H1 (cell line): ENCODE measurements at regions not wholly inside any gene's neighbourhood (a gene's known extent, or its start where the extent isn't known, plus 50 kb on each side); places are given as distances from the start of the nearest gene placed in this dataset.

Experiments used
- CTCF ChIA-PET: fragments of 300-600 bp; sonication (Branson Sonifier 250); formaldehyde crosslinking; loops from one replicate; lab custom pipeline; 2021; ENCODE audit not compliant: partially characterized antibody; lab: Charles Lee
- POLR2A ChIA-PET: fragments of 300-600 bp; sonication (Branson Sonifier 250); formaldehyde crosslinking; loops from one replicate; lab custom pipeline; 2021; ENCODE audit warnings: inconsistent platforms; ENCODE audit not compliant: partially characterized antibody; lab: Charles Lee
- DNase-seq, 2 experiments: peaks; one replicate each; pipeline versions ENCODE4 v3.0.0 to v3.0.0-alpha.2; 2010 to 2022; ENCODE audit warnings: low spot score in 2 of 2, low read depth in 1 of 2, mixed read lengths in 1 of 2
- FAIRE-seq: peaks from 2 replicates; lab custom pipeline; 2011; peaks lifted over from hg19 to GRCh38; lab: Jason Lieb, UNC
- H2AFZ ChIP-seq: 2 replicates; pipeline ENCODE4 v1.8.1; 2012; ENCODE audit warnings: low read length, inconsistent platforms
- H2AK5ac ChIP-seq: 2 replicates; pipeline ENCODE4 v1.6.1; 2013; ENCODE audit warnings: low read depth, low read length
- H2BK120ac ChIP-seq: replicated peaks from 2 replicates; pipeline ENCODE3; 2013; ENCODE audit warnings: low read depth, low read length, inconsistent platforms
- H2BK12ac ChIP-seq: 2 replicates; pipeline ENCODE4 v1.6.1; 2013; ENCODE audit warnings: low read depth, low read length
- H2BK15ac ChIP-seq: 2 replicates; pipeline ENCODE4 v1.6.1; 2013; ENCODE audit warnings: low read length
- H2BK20ac ChIP-seq: 2 replicates; pipeline ENCODE4 v1.6.1; 2013; ENCODE audit warnings: low read length
- H2BK5ac ChIP-seq: 2 replicates; pipeline ENCODE4 v1.6.1; 2013; ENCODE audit warnings: low read depth, low read length
- H3K14ac ChIP-seq: 2 replicates; pipeline ENCODE4 v1.6.1; 2013; ENCODE audit warnings: inconsistent platforms; ENCODE audit not compliant: insufficient read length
- H3K18ac ChIP-seq: 2 replicates; pipeline ENCODE4 v1.6.1; 2013; ENCODE audit warnings: low read length; ENCODE audit errors: extremely low read depth
- H3K23ac ChIP-seq: 2 replicates; pipeline ENCODE4 v1.6.1; 2013; ENCODE audit warnings: inconsistent platforms; ENCODE audit not compliant: insufficient read length
- H3K23me2 ChIP-seq: 2 replicates; pipeline ENCODE4 v1.6.1; 2013; ENCODE audit warnings: low read depth, low read length
- H3K27ac ChIP-seq: 2 replicates; pipeline ENCODE4 v1.6.1; 2011; ENCODE audit warnings: low read depth, low read length, inconsistent platforms
- H3K27me3 ChIP-seq, 4 experiments: replicated peaks in 1 of 4; 1 replicate in 1 of 4; 2 replicates in 3 of 4; pipeline versions ENCODE4 v1.6.1 to v1.8.1; 2011 to 2013; ENCODE audit warnings: low read length in 3 of 4, mild to moderate bottlenecking in 3 of 4, inconsistent platforms in 2 of 4, mixed read lengths in 2 of 4, moderate library complexity in 1 of 4; ENCODE audit not compliant: control insufficient read depth in 3 of 4, insufficient read depth in 3 of 4; ENCODE audit errors: extremely low read depth in 1 of 4
- H3K36me3 ChIP-seq, 4 experiments: 2 replicates each; pipeline versions ENCODE4 v1.6.1 to v1.8.1; 2011 to 2013; ENCODE audit warnings: mild to moderate bottlenecking in 4 of 4, low read length in 3 of 4, moderate library complexity in 2 of 4, control low read depth in 1 of 4, inconsistent platforms in 1 of 4; ENCODE audit not compliant: insufficient read depth in 4 of 4, control insufficient read depth in 2 of 4
- H3K4ac ChIP-seq: replicated peaks from 2 replicates; pipeline ENCODE3; 2013; ENCODE audit warnings: low read length, low read depth, mixed read lengths, inconsistent platforms; ENCODE audit not compliant: insufficient read length
- H3K4me1 ChIP-seq, 4 experiments: replicated peaks in 1 of 4; 1 replicate in 1 of 4; 2 replicates in 3 of 4; pipeline versions ENCODE4 v1.6.1 to v1.8.1; 2011 to 2013; ENCODE audit warnings: low read length in 3 of 4, inconsistent platforms in 2 of 4, mixed read lengths in 1 of 4; ENCODE audit not compliant: insufficient read depth in 4 of 4, control insufficient read depth in 3 of 4
- H3K4me2 ChIP-seq, 2 experiments: 2 replicates each; pipeline versions ENCODE4 v1.6.1 to v1.8.1; 2011 to 2013; ENCODE audit warnings: low read depth in 2 of 2, low read length in 2 of 2, control low read depth in 1 of 2, inconsistent platforms in 1 of 2, mild to moderate bottlenecking in 1 of 2; ENCODE audit not compliant: insufficient read depth in 1 of 2
- H3K4me3 ChIP-seq, 4 experiments: fragments of 200-600, 300-600 bp in 1 of 4; sonication (generic), shearing (Covaris generic), sonication (Bioruptor Twin) in 1 of 4; 2 replicates each; pipeline versions ENCODE4 v1.5.1 to v1.8.1; 2011 to 2016; ENCODE audit warnings: low read length in 4 of 4, low read depth in 3 of 4, control low read depth in 2 of 4, inconsistent platforms in 2 of 4, mild to moderate bottlenecking in 2 of 4, mixed read lengths in 1 of 4, moderate library complexity in 1 of 4; ENCODE audit not compliant: insufficient read depth in 2 of 4; ENCODE audit errors: extremely low read depth in 1 of 4
- H3K56ac ChIP-seq: replicated peaks from 2 replicates; pipeline ENCODE3; 2013; ENCODE audit warnings: low read depth, mild to moderate bottlenecking, mixed read lengths, low read length, inconsistent platforms; ENCODE audit not compliant: insufficient read length
- H3K79me1 ChIP-seq: 2 replicates; pipeline ENCODE4 v1.6.1; 2013; ENCODE audit warnings: low read depth, low read length, control low read depth
- H3K79me2 ChIP-seq, 2 experiments: 2 replicates each; pipeline versions ENCODE4 v1.6.1 to v1.8.1; 2012 to 2013; ENCODE audit warnings: low read length in 2 of 2, mild to moderate bottlenecking in 2 of 2, inconsistent platforms in 1 of 2; ENCODE audit not compliant: insufficient read depth in 2 of 2, control insufficient read depth in 1 of 2
- H3K9ac ChIP-seq, 4 experiments: replicated peaks in 1 of 4; 1 replicate in 1 of 4; 2 replicates in 3 of 4; pipeline versions ENCODE4 v1.6.1 to v1.8.1; 2011 to 2013; ENCODE audit warnings: low read depth in 3 of 4, low read length in 3 of 4, control low read depth in 2 of 4, mild to moderate bottlenecking in 2 of 4, moderate library complexity in 2 of 4, inconsistent platforms in 1 of 4; ENCODE audit errors: extremely low read depth in 1 of 4
- H3K9me3 ChIP-seq, 2 experiments: 2 replicates each; pipeline versions ENCODE4 v1.6.1 to v1.8.1; 2012 to 2013; ENCODE audit warnings: mild to moderate bottlenecking in 2 of 2, moderate library complexity in 2 of 2, control low read depth in 1 of 2, inconsistent platforms in 1 of 2, low read depth in 1 of 2, low read length in 1 of 2, mixed read lengths in 1 of 2; ENCODE audit not compliant: insufficient read depth in 2 of 2
- H4K20me1 ChIP-seq, 2 experiments: replicated peaks in 1 of 2; 2 replicates each; pipeline versions ENCODE3 to v1.8.1; 2011 to 2013; ENCODE audit warnings: inconsistent platforms in 2 of 2, low read length in 2 of 2, mild to moderate bottlenecking in 1 of 2; ENCODE audit not compliant: insufficient read depth in 2 of 2, control insufficient read depth in 1 of 2
- H4K5ac ChIP-seq: 2 replicates; pipeline ENCODE4 v1.6.1; 2013; ENCODE audit warnings: low read length, low read depth, mixed read lengths, inconsistent platforms; ENCODE audit not compliant: insufficient read length
- H4K8ac ChIP-seq: 2 replicates; pipeline ENCODE4 v1.8.0; 2013; ENCODE audit warnings: mild to moderate bottlenecking, moderate library complexity, low read length, inconsistent platforms; ENCODE audit not compliant: insufficient read depth; ENCODE audit errors: extremely low read depth
- H4K91ac ChIP-seq: replicated peaks from 2 replicates; pipeline ENCODE3; 2013; ENCODE audit warnings: low read length, mixed read lengths, inconsistent platforms; ENCODE audit not compliant: insufficient read length
- CHD1 ChIP-seq: IDR thresholded peaks from 2 replicates; pipeline ENCODE4 v1.6.1; 2012; ENCODE audit warnings: low read depth, low read length, improper control_type of control experiment
- FOSL1 ChIP-seq: IDR thresholded peaks from 2 replicates; pipeline ENCODE4 v1.6.1; 2011; ENCODE audit warnings: mild to moderate bottlenecking, low read depth, low read length, moderate library complexity; ENCODE audit not compliant: insufficient read depth
- MAFK ChIP-seq: IDR thresholded peaks from 2 replicates; pipeline ENCODE4 v1.6.1; 2012; ENCODE audit warnings: low read depth, mild to moderate bottlenecking, improper control_type of control experiment, low read length
- MAX ChIP-seq: IDR thresholded peaks from 2 replicates; pipeline ENCODE4 v1.6.1; 2012; ENCODE audit warnings: inconsistent platforms
- RAD21 ChIP-seq, 2 experiments: IDR thresholded peaks in 1 of 2; conservative IDR thresholded peaks in 1 of 2; 2 replicates each; pipeline ENCODE4 v1.6.1; 2011; ENCODE audit warnings: low read depth in 2 of 2, low read length in 2 of 2, improper control_type of control experiment in 1 of 2, inconsistent platforms in 1 of 2, mild to moderate bottlenecking in 1 of 2, moderate library complexity in 1 of 2
- SIRT6 ChIP-seq: IDR thresholded peaks from one replicate; pipeline ENCODE4 v1.7.1; 2012; ENCODE audit warnings: low read length, inconsistent platforms
- TBP ChIP-seq: IDR thresholded peaks from 2 replicates; pipeline ENCODE4 v1.6.1; 2011; ENCODE audit warnings: low read depth, low read length, improper control_type of control experiment
- USF2 ChIP-seq: IDR thresholded peaks from 2 replicates; pipeline ENCODE4 v1.6.1; 2011; ENCODE audit warnings: low read length, improper control_type of control experiment
- WGBS, 2 experiments: shearing (Covaris generic) in 1 of 2; methylation state at CpG; one replicate each; pipeline versions ENCODE4 v1.1.6 to v1.1.7; 2013 to 2015; ENCODE audit warnings: low lambda C conversion rate in 2 of 2, mixed read lengths in 2 of 2, inconsistent platforms in 1 of 2, low coverage in 1 of 2, missing lambda C conversion rate in 1 of 2; ENCODE audit not compliant: insufficient replicate concordance in 2 of 2, insufficient coverage in 1 of 2, insufficient read length in 1 of 2; ENCODE audit errors: extremely low coverage in 1 of 2, missing lambda C conversion rate in 1 of 2; 5-methylcytosine and 5-hydroxymethylcytosine counted together

DNA sequence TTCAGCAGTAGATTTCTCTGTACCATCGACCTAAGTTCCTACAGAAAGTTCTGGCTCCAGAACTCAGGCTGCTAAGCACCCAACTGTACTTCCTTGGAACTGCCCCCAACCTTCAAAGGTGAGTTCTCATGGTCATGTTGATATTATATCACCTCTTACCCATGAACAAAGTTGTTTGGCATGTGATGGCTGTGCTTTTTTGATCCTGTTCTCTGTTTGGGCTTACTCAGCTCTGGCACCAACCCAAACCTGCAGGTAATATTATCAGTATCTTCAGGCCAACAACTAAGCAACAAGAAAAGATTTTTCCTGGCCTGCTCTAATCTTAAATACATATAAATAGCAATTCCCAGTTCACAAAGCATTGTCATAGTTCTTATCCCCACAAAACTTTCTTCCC lies 318.7 kb upstream of the LMCD1 start:
- Histone ChIP-seq H3K4ac (no peak overlapping the region), H3K56ac (no peak overlapping the region), H3K14ac (no peak overlapping the region), H2BK5ac (peak overlapping the region; percentile 91; the same call in 1 of the 2 replicates), H4K8ac (no peak overlapping the region), H3K79me1 (no peaks in the 10 kb centered on the region), H4K5ac (no peak overlapping the region), H3K36me3 (no peaks in the 10 kb centered on the region), H3K27me3 (no peaks in the 10 kb centered on the region), H3K23me2 (no peaks in the 10 kb centered on the region; the same call in 1 of the 2 replicates), H3K9me3 (no peaks in the 10 kb centered on the region), H2BK20ac (no peak overlapping the region; the same call in 1 of the 2 replicates), H3K9ac (no peak overlapping the region), H3K79me2 (no peaks in the 10 kb centered on the region), H3K4me1 (no peaks in the 10 kb centered on the region), H2BK12ac (no peak overlapping the region), H2AK5ac (0 out of 2 replicates have a peak overlapping the region, but pooled peaks have one; percentile 26), H2AFZ (no peak overlapping the region), H3K4me2 (no peak overlapping the region), H4K91ac (peak overlapping the region; percentile 86), H2BK120ac (peak overlapping the region; percentile 7), H3K27ac (no peak overlapping the region), H4K20me1 (no peaks in the 10 kb centered on the region), H3K23ac (no peak overlapping the region), H3K4me3 (no peak overlapping the region), H2BK15ac (no peak overlapping the region), H3K18ac (peak overlapping the region; percentile 48; the same call in 1 of the 2 replicates)
- DNase-seq (no peak), FAIRE-seq (no peak)
- WGBS, 2 experiments = 86% methylated on average over 1 of the region's 1 CpG; no CpG with 5 or more reads in 1 of the 2 experiments
- ChIA-PET CTCF (no interaction called here), POLR2A (no interaction called here)
- TF ChIP-seq SIRT6 (no peak), USF2 (no peak), RAD21 (IDR thresholded peaks at IDR 0.05 in 1 of 2, conservative IDR thresholded peaks at IDR 0.05 in 1 of 2; ENCODE audit: low read depth in 2 of 2, low read length in 2 of 2) (no peak), MAX (no peak), TBP (no peak), MAFK (no peak), FOSL1 (no peak), CHD1 (no peak)
